ENCODE measurements at regions not wholly inside any gene's neighbourhood (a gene's known extent, or its start where the extent isn't known, plus 50 kb on each side); places are given as distances from the start of the nearest gene placed in this dataset.

- DNase-seq = no peak
Observed at GRCh38 chr6:108751851-108752732, 96.1 kb upstream of the ARMC2 start.

- no peak for DNase-seq
Observed at GRCh38 chr6:108752733-108753590, 95.3 kb upstream of the ARMC2 start.

- DNase-seq = no peak
Observed at GRCh38 chr6:108755257-108756240, 92.7 kb upstream of the ARMC2 start.

GRCh38 chr6:108757357-108757756, 90.9 kb upstream of the ARMC2 start:
- DNase-seq = no peak

GRCh38 chr6:108758884-108759283, 89.3 kb upstream of the ARMC2 start:
- no peak for DNase-seq

- no peak for DNase-seq
Observed at GRCh38 chr6:108760126-108761050, 87.8 kb upstream of the ARMC2 start.

- DNase-seq = no peak
Observed at GRCh38 chr6:108762394-108762793, 85.8 kb upstream of the ARMC2 start.

- no peak for DNase-seq
Observed at GRCh38 chr6:108763931-108764579, 84.2 kb upstream of the ARMC2 start.

GRCh38 chr6:108764580-108764950, 83.7 kb upstream of the ARMC2 start:
- no peak for DNase-seq

- DNase-seq = no peak
Observed at GRCh38 chr6:108765495-108765894, 82.7 kb upstream of the ARMC2 start.

GRCh38 chr6:108766419-108766818, 81.8 kb upstream of the ARMC2 start:
- DNase-seq = no peak

- no peak for DNase-seq
Observed at GRCh38 chr6:108766886-108767285, 81.3 kb upstream of the ARMC2 start.

- DNase-seq = no peak
Observed at GRCh38 chr6:108767418-108768165, 80.6 kb upstream of the ARMC2 start.

- DNase-seq = no peak
Observed at GRCh38 chr6:108768166-108768555, 80.1 kb upstream of the ARMC2 start.

GRCh38 chr6:108768792-108769524, 79.3 kb upstream of the ARMC2 start:
- DNase-seq = no peak

- DNase-seq = no peak
Observed at GRCh38 chr6:108771421-108771820, 76.8 kb upstream of the ARMC2 start.

- DNase-seq = no peak
Observed at GRCh38 chr6:108774555-108774954, 73.7 kb upstream of the ARMC2 start.

- no peak for DNase-seq
Observed at GRCh38 chr6:108777536-108777935, 70.7 kb upstream of the ARMC2 start.

GRCh38 chr6:108778421-108779186, 69.6 kb upstream of the ARMC2 start:
- no peak for DNase-seq
